Upper lobe of left lung (tissue), 6 donors: ENCODE measurements at regions not wholly inside any gene's neighbourhood (a gene's known extent, or its start where the extent isn't known, plus 50 kb on each side); places are given as distances from the start of the nearest gene placed in this dataset.

Experiments
- ATAC-seq, 2 donors: fragments of 200-7000 bp; cut with Tn5 transposase; one replicate each; pipeline ENCODE4 v1.9.1; 2022; ENCODE audit warnings: mild to moderate bottlenecking in 2 of 2, moderate library complexity in 2 of 2; ENCODE audit not compliant: low FRiP score in 2 of 2
- DNase-seq, 2 donors: peaks; one replicate each; pipeline ENCODE4 v3.0.0-alpha.2; 2019 to 2020
- H3K27ac ChIP-seq, 4 donors: fragments of 200-600 bp; sonication (generic); one replicate each; pipeline ENCODE4 v1.5.1; 2016 to 2019
- H3K27me3 ChIP-seq, 4 donors: fragments of 200-600 bp; sonication (generic); one replicate each; pipeline ENCODE4 v1.5.1; 2017 to 2019
- H3K36me3 ChIP-seq, 4 donors: fragments of 200-600 bp; sonication (generic); one replicate each; pipeline ENCODE4 v1.5.1; 2016 to 2019
- H3K4me1 ChIP-seq, 4 donors: fragments of 200-600 bp; sonication (generic); one replicate each; pipeline ENCODE4 v1.5.1; 2018 to 2019
- H3K4me3 ChIP-seq, 4 donors: fragments of 200-600 bp; sonication (generic); one replicate each; pipeline ENCODE4 v1.5.1; 2017 to 2019; ENCODE audit warnings: mild to moderate bottlenecking in 2 of 4, moderate library complexity in 1 of 4
- H3K9me3 ChIP-seq, 4 donors: fragments of 200-600 bp; sonication (generic); one replicate each; pipeline ENCODE4 v1.5.1; 2018 to 2019
- CTCF ChIP-seq, 6 experiments: fragments of 450-650 bp in 4 of 6; fragments of 200-600 bp in 2 of 6; sonication (generic) in 2 of 6; IDR thresholded peaks; one replicate each; pipeline ENCODE4 v1.5.1; 2016 to 2019; ENCODE audit warnings: antibody characterized with exemption in 6 of 6
- EP300 ChIP-seq, 4 donors: sonication (generic); formaldehyde crosslinking; IDR thresholded peaks; one replicate each; pipeline ENCODE4 v1.5.1; 2017; ENCODE audit warnings: antibody characterized with exemption in 4 of 4, control low read depth in 2 of 4
- POLR2A ChIP-seq, 4 donors: fragments of 450-650 bp; IDR thresholded peaks; one replicate each; pipeline ENCODE4 v1.5.1; 2016 to 2017; ENCODE audit warnings: antibody characterized with exemption in 4 of 4, mild to moderate bottlenecking in 2 of 4
- POLR2AphosphoS5 ChIP-seq, 2 donors: sonication (generic); formaldehyde crosslinking; IDR thresholded peaks; one replicate each; pipeline ENCODE4 v1.5.1; 2017; ENCODE audit warnings: antibody characterized with exemption in 2 of 2
- WGBS, 2 donors: methylation state at CpG; one replicate each; pipeline ENCODE4 v1.1.5; 2017 to 2018; 5-methylcytosine and 5-hydroxymethylcytosine counted together
- donor health status: DM: no; HTN: no; CAD: no; lungs with moderate emphysema.
- donor health status: DM: no; HTN: yes; CAD: no; lungs with severe emphysema.

- no peak for TF ChIP-seq POLR2AphosphoS5 (IDR thresholded peaks at IDR 0.05)
- TF ChIP-seq POLR2A (IDR thresholded peaks at IDR 0.05): no peak
- no peak for TF ChIP-seq CTCF (IDR thresholded peaks at IDR 0.05)
- TF ChIP-seq EP300 (IDR thresholded peaks at IDR 0.05): no peak
- Histone ChIP-seq H3K9me3 (no peaks in the 10 kb centered on the region), H3K27ac (no peak overlapping the region), H3K4me1 (no peaks in the 10 kb centered on the region), H3K4me3 (no peak overlapping the region), H3K36me3 (no peaks in the 10 kb centered on the region), H3K27me3 (no peaks in the 10 kb centered on the region)
- ATAC-seq (no peak), DNase-seq (no peak)
- WGBS, 2 donors: 61% methylated on average over 4 of the region's 4 CpGs
Measured at GRCh38 chr4:162245051-162245450, 81.3 kb upstream of the FSTL5 start.

DNA sequence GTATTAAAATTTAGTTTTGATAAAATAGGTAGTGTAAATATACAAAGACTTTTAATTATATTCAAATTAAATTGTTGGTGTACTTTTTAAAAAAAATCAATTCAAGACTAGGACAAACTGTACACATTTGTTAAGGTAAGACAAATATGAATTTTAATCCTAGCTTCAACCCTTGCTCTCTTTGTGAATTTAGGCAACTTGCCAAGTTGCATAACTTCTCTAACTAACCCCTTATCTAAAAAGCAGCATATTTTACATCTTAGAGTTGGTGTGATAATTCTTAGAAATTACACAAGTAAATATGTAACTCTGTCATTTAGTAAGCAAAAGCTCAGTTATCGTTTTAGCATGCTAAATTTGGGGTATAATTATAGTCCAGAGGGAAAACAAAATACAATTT lies 78.1 kb upstream of the FSTL5 start:
- H3K27ac ChIP-seq: no peak overlapping the region
- DNase-seq (no peak), ATAC-seq (no peak)
- no peak overlapping the region for H3K4me3 ChIP-seq
- no peak for TF ChIP-seq CTCF (IDR thresholded peaks at IDR 0.05)
- TF ChIP-seq EP300 (IDR thresholded peaks at IDR 0.05): no peak
- no peak for TF ChIP-seq POLR2A (IDR thresholded peaks at IDR 0.05)
- no peak for TF ChIP-seq POLR2AphosphoS5 (IDR thresholded peaks at IDR 0.05)
- no peaks in the 10 kb centered on the region for H3K36me3 ChIP-seq
- H3K4me1 ChIP-seq: no peaks in the 10 kb centered on the region
- H3K9me3 ChIP-seq: no peaks in the 10 kb centered on the region
- WGBS, 2 donors: 13 to 19% methylated on average over 1 of the region's 1 CpG
- H3K27me3 ChIP-seq: no peaks in the 10 kb centered on the region

GRCh38 chr4:162239992-162240769 lies 76.4 kb upstream of the FSTL5 start:
- Histone ChIP-seq H3K27me3 (no peaks in the 10 kb centered on the region), H3K4me3 (no peak overlapping the region), H3K36me3 (no peaks in the 10 kb centered on the region), H3K27ac (no peak overlapping the region), H3K9me3 (no peaks in the 10 kb centered on the region), H3K4me1 (no peaks in the 10 kb centered on the region)
- no peak for TF ChIP-seq POLR2AphosphoS5 (IDR thresholded peaks at IDR 0.05)
- TF ChIP-seq EP300 (IDR thresholded peaks at IDR 0.05): no peak
- TF ChIP-seq CTCF (IDR thresholded peaks at IDR 0.05): no peak
- TF ChIP-seq POLR2A (IDR thresholded peaks at IDR 0.05): no peak
- 79 to 93% methylated on average over 5 of the region's 5 CpGs for WGBS, 2 donors
- DNase-seq (no peak), ATAC-seq (no peak)

GRCh38 chr4:162237676-162238075 lies 73.9 kb upstream of the FSTL5 start:
- Histone ChIP-seq H3K4me1 (no peaks in the 10 kb centered on the region), H3K9me3 (no peaks in the 10 kb centered on the region), H3K27ac (no peak overlapping the region), H3K36me3 (no peaks in the 10 kb centered on the region), H3K4me3 (no peak overlapping the region), H3K27me3 (no peaks in the 10 kb centered on the region)
- TF ChIP-seq POLR2A (IDR thresholded peaks at IDR 0.05) (no peak), POLR2AphosphoS5 (IDR thresholded peaks at IDR 0.05) (no peak)
- 87 to 88% methylated on average over 2 of the region's 2 CpGs for WGBS, 2 donors
- DNase-seq (no peak), ATAC-seq (no peak)

- no peak overlapping the region for H3K4me3 ChIP-seq
Measured at GRCh38 chr4:162234595-162234994, 70.8 kb upstream of the FSTL5 start.

More at GRCh38 chr4:162234595-162234994, 70.8 kb upstream of the FSTL5 start:
- no peak for ATAC-seq
- DNase-seq: no peak
- Histone ChIP-seq H3K27ac (no peak overlapping the region), H3K4me1 (no peaks in the 10 kb centered on the region), H3K9me3 (no peaks in the 10 kb centered on the region), H3K27me3 (no peaks in the 10 kb centered on the region), H3K36me3 (no peaks in the 10 kb centered on the region)
- WGBS, 2 donors: 22 to 28% methylated on average over 3 of the region's 3 CpGs
- no peak for TF ChIP-seq POLR2AphosphoS5 (IDR thresholded peaks at IDR 0.05)
- TF ChIP-seq POLR2A (IDR thresholded peaks at IDR 0.05): no peak
- TF ChIP-seq CTCF (IDR thresholded peaks at IDR 0.05): no peak
- TF ChIP-seq EP300 (IDR thresholded peaks at IDR 0.05): no peak
